Astrocyte (in vitro differentiated cells and primary cell): ENCODE measurements at regions not wholly inside any gene's neighbourhood (a gene's known extent, or its start where the extent isn't known, plus 50 kb on each side); places are given as distances from the start of the nearest gene placed in this dataset.
"Not testable (repeated sequence)": the region's sequence is repeated elsewhere in the genome, so short reads cannot be mapped to it uniquely, and the experiment has no call there.

ENCODE experiments used
- DNase-seq: peaks from one replicate; pipeline ENCODE4 v3.0.0-alpha.2; 2010; ENCODE audit warnings: low read depth
- FAIRE-seq: peaks from 2 replicates; lab custom pipeline; 2011; peaks lifted over from hg19 to GRCh38; lab: Jason Lieb, UNC
- H2AFZ ChIP-seq: 2 replicates; pipeline ENCODE4 v1.6.0; 2012; ENCODE audit warnings: low read depth, low read length, inconsistent platforms
- H3K27ac ChIP-seq: 2 replicates; pipeline ENCODE4 v1.5.1; 2011; ENCODE audit warnings: low read depth, low read length, inconsistent platforms
- H3K27me3 ChIP-seq: 2 replicates; pipeline ENCODE4 v1.6.0; 2011; ENCODE audit warnings: low read length, inconsistent platforms; ENCODE audit not compliant: insufficient read depth
- H3K36me3 ChIP-seq: 2 replicates; pipeline ENCODE4 v1.5.1; 2011; ENCODE audit warnings: low read length, inconsistent platforms; ENCODE audit not compliant: insufficient read depth
- H3K4me1 ChIP-seq: 2 replicates; pipeline ENCODE4 v1.5.1; 2011; ENCODE audit warnings: low read length, inconsistent platforms; ENCODE audit not compliant: insufficient read depth
- H3K4me2 ChIP-seq: 2 replicates; pipeline ENCODE4 v1.6.0; 2012; ENCODE audit warnings: low read length, inconsistent platforms
- H3K4me3 ChIP-seq: 2 replicates; pipeline ENCODE4 v1.5.1; 2011; ENCODE audit warnings: low read depth, mild to moderate bottlenecking, low read length, inconsistent platforms; ENCODE audit not compliant: insufficient read depth
- H3K79me2 ChIP-seq: 2 replicates; pipeline ENCODE4 v1.6.0; 2012; ENCODE audit warnings: mild to moderate bottlenecking, low read length, inconsistent platforms; ENCODE audit not compliant: insufficient read depth
- H3K9ac ChIP-seq: 2 replicates; pipeline ENCODE4 v1.6.0; 2012; ENCODE audit warnings: mild to moderate bottlenecking, low read length, inconsistent platforms
- H3K9me3 ChIP-seq: 2 replicates; pipeline ENCODE4 v1.5.1; 2012; ENCODE audit warnings: low read depth, mild to moderate bottlenecking, low read length, inconsistent platforms; ENCODE audit not compliant: insufficient read depth
- H4K20me1 ChIP-seq: 2 replicates; pipeline ENCODE4 v1.6.0; 2012; ENCODE audit warnings: low read length, inconsistent platforms; ENCODE audit not compliant: insufficient read depth
- H3K27ac Mint-ChIP-seq: one replicate; pipeline ENCODE4 v1.8.0; 2021; ENCODE audit warnings: mild to moderate bottlenecking, mixed read lengths; ENCODE audit not compliant: unreplicated experiment
- H3K27me3 Mint-ChIP-seq: one replicate; pipeline ENCODE4 v1.8.0; 2021; ENCODE audit warnings: low read depth, mixed read lengths; ENCODE audit not compliant: unreplicated experiment
- H3K36me3 Mint-ChIP-seq: one replicate; pipeline ENCODE4 v1.8.0; 2021; ENCODE audit warnings: low read depth, mixed read lengths; ENCODE audit not compliant: unreplicated experiment
- H3K4me1 Mint-ChIP-seq: one replicate; pipeline ENCODE4 v1.8.0; 2021; ENCODE audit warnings: low read depth, mixed read lengths; ENCODE audit not compliant: unreplicated experiment
- H3K4me3 Mint-ChIP-seq: one replicate; pipeline ENCODE4 v1.8.0; 2021; ENCODE audit warnings: mild to moderate bottlenecking, moderate library complexity, mixed read lengths; ENCODE audit not compliant: unreplicated experiment
- H3K9me3 Mint-ChIP-seq: one replicate; pipeline ENCODE4 v1.8.0; 2021; ENCODE audit warnings: mild to moderate bottlenecking, mixed read lengths; ENCODE audit not compliant: unreplicated experiment
- EZH2 ChIP-seq: IDR thresholded peaks from 2 replicates; pipeline ENCODE4 v1.6.1; 2012; ENCODE audit warnings: mild to moderate bottlenecking, low read length, inconsistent platforms; ENCODE audit not compliant: insufficient read depth
- TF ChIP-seq, protein P1 (sequence below): IDR thresholded peaks from 2 replicates; pipeline ENCODE4 v1.5.1; 2011; ENCODE audit warnings: low read depth, mild to moderate bottlenecking, inconsistent platforms, low read length, moderate library complexity; ENCODE audit not compliant: insufficient read depth

DNA sequence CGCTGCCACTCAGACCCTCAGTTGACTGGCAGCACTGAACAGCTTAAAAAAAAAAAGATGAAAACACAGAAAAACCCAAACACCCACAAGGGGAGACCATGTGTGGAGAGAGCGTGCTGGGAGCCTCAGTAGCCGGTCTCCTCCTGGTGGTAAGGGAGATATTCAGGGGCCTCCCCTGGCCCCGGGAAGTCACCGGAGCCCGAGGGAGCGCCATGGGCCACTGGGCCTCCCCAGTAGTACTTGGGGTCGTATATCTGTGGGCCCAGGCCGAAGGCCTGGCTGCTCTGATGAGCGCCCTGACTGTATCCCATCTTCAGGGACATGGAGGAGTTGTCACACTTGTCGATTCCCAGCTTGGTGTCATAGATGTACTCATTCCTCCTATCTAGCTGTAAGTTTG is 145.7 kb upstream of the TEKT4 start:
- no peak overlapping the region for H3K27ac Mint-ChIP-seq
- no peaks in the 10 kb centered on the region for H3K79me2 ChIP-seq
- no peaks in the 10 kb centered on the region for H3K9me3 ChIP-seq
- no peaks in the 10 kb centered on the region for H3K4me1 ChIP-seq
- H3K4me1 Mint-ChIP-seq: no peaks in the 10 kb centered on the region
- H3K9ac ChIP-seq: no peak overlapping the region
- FAIRE-seq: no peak
- H3K9me3 Mint-ChIP-seq: no peaks in the 10 kb centered on the region
- no peak overlapping the region for H2AFZ ChIP-seq
- H3K27me3 ChIP-seq: no peaks in the 10 kb centered on the region
- no peak for TF ChIP-seq EZH2
- TF ChIP-seq, protein P1, sequence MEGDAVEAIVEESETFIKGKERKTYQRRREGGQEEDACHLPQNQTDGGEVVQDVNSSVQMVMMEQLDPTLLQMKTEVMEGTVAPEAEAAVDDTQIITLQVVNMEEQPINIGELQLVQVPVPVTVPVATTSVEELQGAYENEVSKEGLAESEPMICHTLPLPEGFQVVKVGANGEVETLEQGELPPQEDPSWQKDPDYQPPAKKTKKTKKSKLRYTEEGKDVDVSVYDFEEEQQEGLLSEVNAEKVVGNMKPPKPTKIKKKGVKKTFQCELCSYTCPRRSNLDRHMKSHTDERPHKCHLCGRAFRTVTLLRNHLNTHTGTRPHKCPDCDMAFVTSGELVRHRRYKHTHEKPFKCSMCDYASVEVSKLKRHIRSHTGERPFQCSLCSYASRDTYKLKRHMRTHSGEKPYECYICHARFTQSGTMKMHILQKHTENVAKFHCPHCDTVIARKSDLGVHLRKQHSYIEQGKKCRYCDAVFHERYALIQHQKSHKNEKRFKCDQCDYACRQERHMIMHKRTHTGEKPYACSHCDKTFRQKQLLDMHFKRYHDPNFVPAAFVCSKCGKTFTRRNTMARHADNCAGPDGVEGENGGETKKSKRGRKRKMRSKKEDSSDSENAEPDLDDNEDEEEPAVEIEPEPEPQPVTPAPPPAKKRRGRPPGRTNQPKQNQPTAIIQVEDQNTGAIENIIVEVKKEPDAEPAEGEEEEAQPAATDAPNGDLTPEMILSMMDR: no peak
- no peak for DNase-seq
- H3K27me3 Mint-ChIP-seq: peaks cover 20% of the 10 kb centered on the region
- no peak overlapping the region for H3K4me3 ChIP-seq
- no peaks in the 10 kb centered on the region for H4K20me1 ChIP-seq
- no peak overlapping the region for H3K4me3 Mint-ChIP-seq
- H3K36me3 Mint-ChIP-seq: no peaks in the 10 kb centered on the region
- no peak overlapping the region for H3K4me2 ChIP-seq
- no peaks in the 10 kb centered on the region for H3K36me3 ChIP-seq
- H3K27ac ChIP-seq: no peak overlapping the region

- not testable (repeated sequence) for H3K4me2 ChIP-seq, H3K4me3 Mint-ChIP-seq, H3K9me3 Mint-ChIP-seq, H3K36me3 Mint-ChIP-seq, H3K36me3 ChIP-seq, H2AFZ ChIP-seq, H3K4me1 ChIP-seq, H3K9ac ChIP-seq, H3K27ac ChIP-seq, DNase-seq, FAIRE-seq, H3K79me2 ChIP-seq, H3K4me3 ChIP-seq, H3K27ac Mint-ChIP-seq, H3K9me3 ChIP-seq, H4K20me1 ChIP-seq, H3K27me3 ChIP-seq, H3K4me1 Mint-ChIP-seq
- peaks cover 29% of the 10 kb centered on the region for H3K27me3 Mint-ChIP-seq
These were observed 135.7 kb upstream of the TEKT4 start for GRCh38 chr2:94735536-94735935.

DNA sequence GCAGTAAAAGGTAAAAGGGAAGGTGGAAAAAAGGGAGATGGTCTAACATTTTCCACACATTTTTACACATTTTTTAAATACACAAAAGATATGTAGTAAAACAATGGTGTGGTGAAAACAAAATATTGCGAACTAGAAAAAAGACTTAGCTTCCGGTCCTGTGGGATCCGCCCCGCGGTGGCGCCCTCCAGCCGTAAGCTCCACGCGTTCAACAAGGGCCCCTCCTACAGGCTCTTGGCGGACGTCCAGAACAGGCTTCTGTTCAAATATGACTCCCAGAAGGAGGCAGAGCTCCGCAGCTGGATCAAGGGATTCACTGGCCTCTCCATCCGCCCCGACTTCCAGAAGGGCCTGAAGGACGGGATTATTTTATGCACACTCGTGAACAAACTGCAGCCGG is 134.1 kb upstream of the TEKT4 start:
- not testable (repeated sequence) for H2AFZ ChIP-seq, H3K9me3 Mint-ChIP-seq, H3K36me3 Mint-ChIP-seq, H3K27ac ChIP-seq, H3K4me3 ChIP-seq, FAIRE-seq, H3K9ac ChIP-seq, H3K4me3 Mint-ChIP-seq, H3K27me3 ChIP-seq, H3K79me2 ChIP-seq, H3K36me3 ChIP-seq, DNase-seq, H3K4me1 Mint-ChIP-seq, H4K20me1 ChIP-seq, H3K4me2 ChIP-seq, H3K9me3 ChIP-seq, H3K4me1 ChIP-seq, H3K27ac Mint-ChIP-seq
- peaks cover 30% of the 10 kb centered on the region for H3K27me3 Mint-ChIP-seq

DNA sequence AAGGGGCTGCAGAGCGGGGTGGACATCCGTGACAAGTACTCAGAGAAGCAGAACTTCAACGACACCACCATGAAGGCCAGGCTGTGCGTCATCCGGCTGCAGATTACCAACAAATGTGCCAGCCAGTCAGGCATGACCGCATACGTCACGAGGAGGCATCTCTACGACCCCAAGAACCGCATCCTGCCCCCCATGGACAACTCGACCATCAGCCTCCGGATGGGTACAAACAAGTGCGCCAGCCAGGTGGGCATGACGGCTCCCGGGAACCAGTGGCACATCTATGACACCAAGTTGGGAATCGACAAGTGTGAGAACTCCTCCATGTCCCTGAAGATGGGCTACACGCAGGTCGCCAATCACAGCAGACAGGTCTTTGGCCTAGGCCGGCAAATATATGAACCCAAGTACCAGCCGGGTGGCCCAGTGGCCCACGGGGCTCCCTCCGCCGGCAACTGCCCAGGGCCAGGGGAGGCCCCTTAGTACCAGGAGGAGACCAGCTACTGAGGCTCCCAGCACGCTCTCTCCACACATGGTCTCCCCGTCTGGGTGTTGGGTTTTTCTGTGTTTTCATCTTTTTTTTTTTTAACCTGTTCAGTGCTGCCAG is 133.4 kb upstream of the TEKT4 start:
- H3K27ac Mint-ChIP-seq, H3K79me2 ChIP-seq, H2AFZ ChIP-seq, H3K4me1 Mint-ChIP-seq, H3K36me3 Mint-ChIP-seq, DNase-seq, H3K36me3 ChIP-seq, FAIRE-seq, H4K20me1 ChIP-seq, H3K9ac ChIP-seq, H3K9me3 ChIP-seq, H3K27ac ChIP-seq, H3K4me3 ChIP-seq, H3K4me3 Mint-ChIP-seq, H3K4me2 ChIP-seq, H3K27me3 ChIP-seq, H3K4me1 ChIP-seq, H3K9me3 Mint-ChIP-seq: not testable (repeated sequence)
- peaks cover 34% of the 10 kb centered on the region for H3K27me3 Mint-ChIP-seq
